ENCODE measurements at regions not wholly inside any gene's neighbourhood (a gene's known extent, or its start where the extent isn't known, plus 50 kb on each side); places are given as distances from the start of the nearest gene placed in this dataset.
A peak's percentile ranks its signal among the peaks of the same experiment; 100 is the strongest.

GRCh38 chr11:121775276-121775675, 322.5 kb upstream of the SORL1-AS1 start:
- no peak for TF ChIP-seq CTCF (IDR thresholded peaks at IDR 0.05)
- TF ChIP-seq POLR2A (IDR thresholded peaks at IDR 0.05), result no peak
- no peaks in the 10 kb centered on the region for H3K27me3 ChIP-seq
- H3K9me3 ChIP-seq, result no peaks in the 10 kb centered on the region
- no peaks in the 10 kb centered on the region for H3K36me3 ChIP-seq
- peaks cover 0 to 5% (median 0%) of the 10 kb centered on the region in 12 donors for H3K4me1 ChIP-seq
- WGBS, 4 donors, result 62 to 80% (median 69%) methylated on average over 5 of the region's 5 CpGs
- no peak overlapping the region for H3K4me3 ChIP-seq
- ATAC-seq (no peak), DNase-seq (no peak)
- H3K27ac ChIP-seq, result no peak overlapping the region
- intact Hi-C loops (cut with DNase I), result no loop called here

GRCh38 chr11:121773076-121773475, 320.3 kb upstream of the SORL1-AS1 start:
- intact Hi-C loops (cut with DNase I), result no loop called here
- Histone ChIP-seq H3K4me3 (no peak overlapping the region), H3K27ac (no peak overlapping the region), H3K9me3 (no peaks in the 10 kb centered on the region), H3K4me1 (peaks cover 0 to 5% (median 0%) of the 10 kb centered on the region in 12 donors), H3K36me3 (no peaks in the 10 kb centered on the region), H3K27me3 (no peaks in the 10 kb centered on the region)
- ATAC-seq, result no peak
- TF ChIP-seq POLR2A (IDR thresholded peaks at IDR 0.05) (no peak), CTCF (IDR thresholded peaks at IDR 0.05) (no peak)
- WGBS, 4 donors, result 83 to 87% (median 86%) methylated on average over 2 of the region's 2 CpGs
- no peak for DNase-seq

- no peak for DNase-seq
- intact Hi-C loops (cut with DNase I), result no loop called here
- Histone ChIP-seq H3K27me3 (no peaks in the 10 kb centered on the region), H3K36me3 (no peaks in the 10 kb centered on the region), H3K4me3 (no peak overlapping the region), H3K9me3 (no peaks in the 10 kb centered on the region), H3K27ac (peak overlapping the region in 1 of 12 donors; percentile 6), H3K4me1 (peaks cover 0 to 4% (median 0%) of the 10 kb centered on the region in 12 donors)
- ATAC-seq, result no peak
- 69 to 82% (median 75%) methylated on average over 4 of the region's 4 CpGs for WGBS, 4 donors
- no peak for TF ChIP-seq POLR2A (IDR thresholded peaks at IDR 0.05)
- no peak for TF ChIP-seq CTCF (IDR thresholded peaks at IDR 0.05)
These were observed 318.3 kb upstream of the SORL1-AS1 start for GRCh38 chr11:121770939-121771595.

- 92 to 97% (median 93%) methylated on average over 2 of the region's 2 CpGs for WGBS, 4 donors
- no peaks in the 10 kb centered on the region for H3K4me1 ChIP-seq
- no peak for ATAC-seq
- H3K9me3 ChIP-seq, result no peaks in the 10 kb centered on the region
- no peak for DNase-seq
- no peak for TF ChIP-seq CTCF (IDR thresholded peaks at IDR 0.05)
- TF ChIP-seq POLR2A (IDR thresholded peaks at IDR 0.05), result no peak
- no peak overlapping the region for H3K27ac ChIP-seq
- H3K27me3 ChIP-seq, result no peaks in the 10 kb centered on the region
- H3K4me3 ChIP-seq, result no peak overlapping the region
- no peaks in the 10 kb centered on the region for H3K36me3 ChIP-seq
- intact Hi-C loops (cut with DNase I), result loop anchor here in 1 of 10 donors (10.0 kb wide), 1 partner anchor 1036 kb away; no protein-coding TSS in a partner anchor
These were observed 316.4 kb upstream of the SORL1-AS1 start for GRCh38 chr11:121769191-121769590.
